Hepatocyte (in vitro differentiated cells): ENCODE measurements at regions not wholly inside any gene's neighbourhood (a gene's known extent, or its start where the extent isn't known, plus 50 kb on each side); places are given as distances from the start of the nearest gene placed in this dataset.
"Not testable (repeated sequence)": the region's sequence is repeated elsewhere in the genome, so short reads cannot be mapped to it uniquely, and the experiment has no call there.

Experiments
- DNase-seq: peaks from one replicate; pipeline ENCODE4 v3.0.0-alpha.2; 2016; ENCODE audit warnings: low spot score
- H2AFZ ChIP-seq: fragments of 200-600 bp; sonication (generic); 2 replicates; pipeline ENCODE4 v1.6.0; 2016; ENCODE audit warnings: antibody characterized with exemption, mild to moderate bottlenecking
- H3K27ac ChIP-seq: fragments of 200-600 bp; sonication (generic); 2 replicates; pipeline ENCODE4 v1.5.1; 2016; ENCODE audit warnings: mild to moderate bottlenecking
- H3K27me3 ChIP-seq: fragments of 200-600 bp; sonication (generic); 2 replicates; pipeline ENCODE4 v1.6.1; 2016
- H3K36me3 ChIP-seq: fragments of 200-600 bp; sonication (generic); replicated peaks from 2 replicates; pipeline ENCODE4 v1.5.1; 2016; ENCODE audit warnings: low read depth; ENCODE audit not compliant: insufficient read depth
- H3K4me1 ChIP-seq: fragments of 200-600 bp; sonication (generic); 2 replicates; pipeline ENCODE4 v1.5.1; 2016; ENCODE audit warnings: mild to moderate bottlenecking, moderate library complexity; ENCODE audit not compliant: insufficient read depth
- H3K4me2 ChIP-seq: fragments of 200-600 bp; sonication (generic); 2 replicates; pipeline ENCODE4 v1.6.0; 2016
- H3K4me3 ChIP-seq: fragments of 200-600 bp; sonication (generic); 2 replicates; pipeline ENCODE4 v1.5.1; 2016; ENCODE audit warnings: mild to moderate bottlenecking
- H3K79me2 ChIP-seq: fragments of 200-600 bp; sonication (generic); 2 replicates; pipeline ENCODE4 v1.6.0; 2017; ENCODE audit warnings: mild to moderate bottlenecking
- H3K9me2 ChIP-seq: fragments of 200-600 bp; sonication (generic); replicated peaks from 2 replicates; pipeline ENCODE4 v1.6.0; 2017; ENCODE audit warnings: mild to moderate bottlenecking; ENCODE audit not compliant: insufficient read depth
- H3K9me3 ChIP-seq: fragments of 200-600 bp; sonication (generic); 2 replicates; pipeline ENCODE4 v1.5.1; 2016; ENCODE audit warnings: low read depth, mild to moderate bottlenecking
- H4K20me1 ChIP-seq: fragments of 200-600 bp; sonication (generic); 2 replicates; pipeline ENCODE4 v1.6.0; 2016; ENCODE audit warnings: mild to moderate bottlenecking; ENCODE audit not compliant: insufficient read depth, poor library complexity, severe bottlenecking
- EZH2 ChIP-seq: fragments of 200-600 bp; sonication (generic); IDR thresholded peaks from 2 replicates; pipeline ENCODE4 v1.6.1; 2016; ENCODE audit warnings: antibody characterized with exemption, mild to moderate bottlenecking, borderline replicate concordance
- EZH2phosphoT487 ChIP-seq: fragments of 200-600 bp; sonication (generic); IDR thresholded peaks from one replicate; pipeline ENCODE4 v1.6.1; 2018; ENCODE audit warnings: antibody characterized with exemption, mild to moderate bottlenecking, low read depth, moderate library complexity; ENCODE audit not compliant: unreplicated experiment, severe bottlenecking
- WGBS: methylation state at CpG from one replicate; pipeline ENCODE4 v1.1.6; 2016; ENCODE audit warnings: low lambda C conversion rate; ENCODE audit errors: missing lambda C conversion rate; 5-methylcytosine and 5-hydroxymethylcytosine counted together
- TF ChIP-seq, protein P1 (sequence below): fragments of 200-600 bp; sonication (generic); IDR thresholded peaks from 2 replicates; pipeline ENCODE4 v1.5.1; 2016; ENCODE audit warnings: antibody characterized with exemption, mild to moderate bottlenecking; ENCODE audit not compliant: poor library complexity

DNA sequence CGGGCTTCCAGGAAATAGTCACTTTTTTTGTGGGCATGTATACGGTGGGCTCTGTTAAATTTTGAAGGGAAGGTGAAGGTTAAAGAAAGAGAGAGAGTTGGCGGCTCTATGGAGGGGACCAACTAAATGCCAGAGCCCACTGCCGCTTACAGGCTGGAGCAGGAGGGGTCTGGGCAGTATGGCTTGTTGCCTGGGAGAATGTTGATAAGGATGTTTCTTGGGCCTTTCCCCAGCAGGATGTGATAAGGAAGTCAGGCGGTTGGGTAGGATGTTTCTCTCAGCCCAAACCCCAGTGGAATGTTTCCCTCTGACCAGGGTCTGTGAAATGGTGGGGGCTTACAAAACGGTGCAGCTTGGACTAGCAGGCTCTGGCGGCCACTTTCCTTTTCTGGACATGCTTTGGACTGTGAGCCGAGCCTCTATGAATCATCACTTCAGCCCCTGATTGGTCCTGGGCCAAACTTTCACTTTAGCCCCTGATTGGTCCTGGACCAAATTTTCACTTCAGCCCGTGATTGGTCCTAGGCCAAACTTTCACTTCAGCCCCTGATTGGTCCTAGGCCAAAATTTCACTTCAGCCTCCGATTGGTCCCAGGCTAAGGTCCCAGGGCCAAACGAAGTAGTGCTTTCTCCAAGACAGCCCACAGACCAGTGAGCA is 630.7 kb downstream of the KCNJ18 start:
- H4K20me1 ChIP-seq, H3K4me2 ChIP-seq, H2AFZ ChIP-seq, H3K27ac ChIP-seq, H3K9me3 ChIP-seq, H3K27me3 ChIP-seq, H3K79me2 ChIP-seq, DNase-seq, H3K9me2 ChIP-seq, H3K4me1 ChIP-seq, H3K4me3 ChIP-seq, H3K36me3 ChIP-seq: not testable (repeated sequence)
- WGBS: 72% methylated on average over 11 of the region's 11 CpGs

DNA sequence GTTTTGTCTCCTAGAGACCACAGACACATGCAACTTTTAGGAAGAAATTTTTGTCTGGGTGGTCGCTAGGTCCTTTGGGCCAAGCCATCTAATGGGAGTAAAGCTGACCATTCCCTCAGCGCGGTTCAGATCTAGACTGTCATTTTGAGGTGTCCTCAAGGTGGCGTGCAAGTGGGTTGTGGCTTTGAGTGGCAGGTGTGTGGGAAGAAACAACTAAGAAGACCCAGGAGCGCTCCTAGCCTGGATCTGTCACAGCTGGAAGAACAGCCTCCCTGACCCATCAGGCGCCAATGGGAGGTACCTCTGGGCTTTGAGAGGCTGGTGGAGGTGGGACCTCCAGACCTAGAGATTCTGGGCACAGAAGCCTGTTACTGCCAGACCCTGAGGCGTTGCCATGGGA is 645.1 kb downstream of the KCNJ18 start:
- H3K27me3 ChIP-seq: no peaks in the 10 kb centered on the region
- H3K4me2 ChIP-seq: no peak overlapping the region
- no peaks in the 10 kb centered on the region for H3K9me2 ChIP-seq
- 62% methylated on average over 7 of the region's 7 CpGs for WGBS
- no peak overlapping the region for H3K4me3 ChIP-seq
- no peaks in the 10 kb centered on the region for H3K9me3 ChIP-seq
- DNase-seq: no peak
- H3K27ac ChIP-seq: no peak overlapping the region
- no peaks in the 10 kb centered on the region for H3K36me3 ChIP-seq
- no peak overlapping the region for H2AFZ ChIP-seq
- TF ChIP-seq, protein P1, sequence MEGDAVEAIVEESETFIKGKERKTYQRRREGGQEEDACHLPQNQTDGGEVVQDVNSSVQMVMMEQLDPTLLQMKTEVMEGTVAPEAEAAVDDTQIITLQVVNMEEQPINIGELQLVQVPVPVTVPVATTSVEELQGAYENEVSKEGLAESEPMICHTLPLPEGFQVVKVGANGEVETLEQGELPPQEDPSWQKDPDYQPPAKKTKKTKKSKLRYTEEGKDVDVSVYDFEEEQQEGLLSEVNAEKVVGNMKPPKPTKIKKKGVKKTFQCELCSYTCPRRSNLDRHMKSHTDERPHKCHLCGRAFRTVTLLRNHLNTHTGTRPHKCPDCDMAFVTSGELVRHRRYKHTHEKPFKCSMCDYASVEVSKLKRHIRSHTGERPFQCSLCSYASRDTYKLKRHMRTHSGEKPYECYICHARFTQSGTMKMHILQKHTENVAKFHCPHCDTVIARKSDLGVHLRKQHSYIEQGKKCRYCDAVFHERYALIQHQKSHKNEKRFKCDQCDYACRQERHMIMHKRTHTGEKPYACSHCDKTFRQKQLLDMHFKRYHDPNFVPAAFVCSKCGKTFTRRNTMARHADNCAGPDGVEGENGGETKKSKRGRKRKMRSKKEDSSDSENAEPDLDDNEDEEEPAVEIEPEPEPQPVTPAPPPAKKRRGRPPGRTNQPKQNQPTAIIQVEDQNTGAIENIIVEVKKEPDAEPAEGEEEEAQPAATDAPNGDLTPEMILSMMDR: no peak
- TF ChIP-seq EZH2phosphoT487: no peak
- TF ChIP-seq EZH2: no peak
- no peaks in the 10 kb centered on the region for H3K79me2 ChIP-seq
- no peaks in the 10 kb centered on the region for H4K20me1 ChIP-seq
- no peaks in the 10 kb centered on the region for H3K4me1 ChIP-seq

DNA sequence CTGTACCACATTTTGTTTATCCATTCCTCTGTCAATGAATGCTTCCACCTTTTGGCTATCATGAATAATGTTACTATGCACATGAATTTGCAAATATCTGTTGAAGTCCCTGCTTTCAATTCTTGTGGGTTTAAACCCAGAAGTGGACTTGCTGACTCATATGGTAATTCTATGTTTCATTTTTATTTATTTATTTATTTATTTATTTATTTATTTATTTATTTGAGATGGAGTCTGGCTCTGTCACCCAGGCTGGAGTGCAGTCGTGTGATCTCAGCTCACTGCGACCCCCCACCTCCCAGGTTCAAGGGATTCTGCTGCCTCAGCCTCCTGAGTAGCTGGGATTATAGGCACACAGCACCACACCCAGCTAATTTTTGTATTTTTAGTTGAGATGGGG is 664.3 kb downstream of the KCNJ18 start:
- not testable (repeated sequence) for H4K20me1 ChIP-seq, H3K4me1 ChIP-seq, H3K27ac ChIP-seq, H3K9me2 ChIP-seq, H3K9me3 ChIP-seq, H3K36me3 ChIP-seq, H3K4me3 ChIP-seq, H3K79me2 ChIP-seq, H2AFZ ChIP-seq, H3K4me2 ChIP-seq, DNase-seq, H3K27me3 ChIP-seq
- 48% methylated on average over 2 of the region's 2 CpGs for WGBS

DNA sequence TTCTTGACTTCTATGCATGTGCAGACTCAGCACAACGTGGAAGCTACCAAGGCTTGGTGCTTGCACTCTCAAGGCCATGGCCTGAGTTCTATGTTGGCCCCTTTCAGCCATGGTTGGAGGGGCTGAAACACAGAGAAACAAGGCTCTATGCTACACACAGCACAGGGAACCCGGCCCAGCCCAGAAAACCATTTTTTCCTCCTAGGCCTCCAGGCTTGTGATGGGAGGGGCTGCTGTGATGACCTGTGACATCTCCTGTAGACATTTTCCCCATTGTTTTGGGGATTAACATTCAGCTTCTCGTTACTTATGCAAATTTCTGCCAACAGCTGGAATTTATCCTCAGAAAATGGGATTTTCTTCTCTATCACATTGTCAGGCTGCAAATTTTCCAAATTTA is 678.7 kb downstream of the KCNJ18 start:
- H3K27ac ChIP-seq, DNase-seq, H3K9me3 ChIP-seq, H3K4me1 ChIP-seq, H3K4me3 ChIP-seq, H3K27me3 ChIP-seq, H4K20me1 ChIP-seq, H2AFZ ChIP-seq, H3K36me3 ChIP-seq, H3K4me2 ChIP-seq, H3K79me2 ChIP-seq, H3K9me2 ChIP-seq: not testable (repeated sequence)
- whole genome bisulfite sequencing: 36% methylated on average over 3 of the region's 3 CpGs

DNA sequence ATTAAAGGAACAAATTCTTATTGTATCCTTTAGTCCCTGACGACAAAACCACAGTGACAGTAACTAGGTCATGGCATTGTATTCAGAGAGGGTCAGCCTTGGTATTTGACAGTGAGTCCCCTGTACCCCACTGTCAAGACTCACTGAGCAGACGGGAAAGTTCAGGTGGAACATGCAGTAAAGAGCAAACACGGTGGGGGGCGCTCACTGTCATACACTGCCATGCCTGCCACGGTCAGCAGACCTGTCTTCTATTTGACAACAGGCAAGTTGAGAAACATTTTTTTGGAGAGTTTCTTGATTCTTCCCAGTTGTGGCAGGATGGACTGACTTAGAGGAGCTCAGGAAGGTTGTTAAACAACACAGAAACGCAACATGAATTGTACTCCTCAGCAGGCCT is 681.6 kb downstream of the KCNJ18 start:
- WGBS: 61% methylated on average over 6 of the region's 6 CpGs
- TF ChIP-seq EZH2 (no peak), EZH2phosphoT487 (no peak)
- TF ChIP-seq, protein P1: no peak
- H3K4me1 ChIP-seq: no peaks in the 10 kb centered on the region
- H2AFZ ChIP-seq: no peak overlapping the region
- H3K79me2 ChIP-seq: no peaks in the 10 kb centered on the region
- H4K20me1 ChIP-seq: no peaks in the 10 kb centered on the region
- no peak overlapping the region for H3K4me3 ChIP-seq
- H3K27me3 ChIP-seq: no peaks in the 10 kb centered on the region
- no peaks in the 10 kb centered on the region for H3K36me3 ChIP-seq
- H3K9me2 ChIP-seq: no peaks in the 10 kb centered on the region
- H3K4me2 ChIP-seq: no peak overlapping the region
- H3K27ac ChIP-seq: no peak overlapping the region
- H3K9me3 ChIP-seq: no peaks in the 10 kb centered on the region
- no peak for DNase-seq
